ENCODE measurements at regions not wholly inside any gene's neighbourhood (a gene's known extent, or its start where the extent isn't known, plus 50 kb on each side); places are given as distances from the start of the nearest gene placed in this dataset.

DNA sequence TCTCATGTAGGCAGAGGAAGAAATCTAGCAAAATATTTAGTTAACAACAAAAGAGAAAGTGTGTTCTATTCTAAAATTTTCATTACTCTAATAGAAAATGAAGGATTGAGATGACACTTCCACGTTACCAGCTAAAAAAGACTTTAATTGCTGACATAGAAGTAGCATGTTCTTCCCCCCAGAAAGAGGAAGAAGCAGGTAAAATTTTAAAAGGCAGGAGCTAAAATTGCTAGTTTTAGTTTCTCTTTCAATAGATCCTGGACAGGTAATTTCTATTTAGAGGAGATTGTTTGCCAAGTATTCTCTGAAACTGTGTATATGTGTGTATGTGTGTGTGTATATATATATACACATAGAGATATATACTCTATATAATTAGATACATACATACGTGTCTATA, 248.1 kb upstream of the FMN2 start:
- no peak overlapping the region for H3K27ac ChIP-seq (ENCODE audit: low read depth, low read length)
- H3K27me3 ChIP-seq (ENCODE audit: low read length) = no peaks in the 10 kb centered on the region
- no peaks in the 10 kb centered on the region for H3F3A ChIP-seq (ENCODE audit: insufficient read depth)
- no peak overlapping the region for H2AFZ ChIP-seq (ENCODE audit: low read depth, low read length, severe bottlenecking)
- H3K4me2 ChIP-seq (ENCODE audit: low read depth, low read length, poor library complexity, severe bottlenecking) = no peak overlapping the region
- H4K20me1 ChIP-seq (ENCODE audit: low read depth, low read length) = no peaks in the 10 kb centered on the region
- TF ChIP-seq, protein P1, sequence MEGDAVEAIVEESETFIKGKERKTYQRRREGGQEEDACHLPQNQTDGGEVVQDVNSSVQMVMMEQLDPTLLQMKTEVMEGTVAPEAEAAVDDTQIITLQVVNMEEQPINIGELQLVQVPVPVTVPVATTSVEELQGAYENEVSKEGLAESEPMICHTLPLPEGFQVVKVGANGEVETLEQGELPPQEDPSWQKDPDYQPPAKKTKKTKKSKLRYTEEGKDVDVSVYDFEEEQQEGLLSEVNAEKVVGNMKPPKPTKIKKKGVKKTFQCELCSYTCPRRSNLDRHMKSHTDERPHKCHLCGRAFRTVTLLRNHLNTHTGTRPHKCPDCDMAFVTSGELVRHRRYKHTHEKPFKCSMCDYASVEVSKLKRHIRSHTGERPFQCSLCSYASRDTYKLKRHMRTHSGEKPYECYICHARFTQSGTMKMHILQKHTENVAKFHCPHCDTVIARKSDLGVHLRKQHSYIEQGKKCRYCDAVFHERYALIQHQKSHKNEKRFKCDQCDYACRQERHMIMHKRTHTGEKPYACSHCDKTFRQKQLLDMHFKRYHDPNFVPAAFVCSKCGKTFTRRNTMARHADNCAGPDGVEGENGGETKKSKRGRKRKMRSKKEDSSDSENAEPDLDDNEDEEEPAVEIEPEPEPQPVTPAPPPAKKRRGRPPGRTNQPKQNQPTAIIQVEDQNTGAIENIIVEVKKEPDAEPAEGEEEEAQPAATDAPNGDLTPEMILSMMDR (IDR thresholded peaks at IDR 0.05; ENCODE audit: insufficient read depth, low read length, poor library complexity, severe bottlenecking) = no peak
- no peak for TF ChIP-seq EZH2phosphoT487 (conservative IDR thresholded peaks at IDR 0.05; ENCODE audit: low read length)
- H3K4me3 ChIP-seq (ENCODE audit: insufficient read depth, low read length, poor library complexity, severe bottlenecking) = no peak overlapping the region
- H3K9me3 ChIP-seq (ENCODE audit: insufficient read depth, low read length) = no peaks in the 10 kb centered on the region
- no peaks in the 10 kb centered on the region for H3K36me3 ChIP-seq (ENCODE audit: low read length)
- no peak overlapping the region for H3K9ac ChIP-seq (ENCODE audit: low read length)
- H3K9me2 ChIP-seq (replicated peaks; ENCODE audit: insufficient read depth, low read length) = no peaks in the 10 kb centered on the region
- H3K79me2 ChIP-seq (ENCODE audit: insufficient read depth, low read length) = no peaks in the 10 kb centered on the region

DNA sequence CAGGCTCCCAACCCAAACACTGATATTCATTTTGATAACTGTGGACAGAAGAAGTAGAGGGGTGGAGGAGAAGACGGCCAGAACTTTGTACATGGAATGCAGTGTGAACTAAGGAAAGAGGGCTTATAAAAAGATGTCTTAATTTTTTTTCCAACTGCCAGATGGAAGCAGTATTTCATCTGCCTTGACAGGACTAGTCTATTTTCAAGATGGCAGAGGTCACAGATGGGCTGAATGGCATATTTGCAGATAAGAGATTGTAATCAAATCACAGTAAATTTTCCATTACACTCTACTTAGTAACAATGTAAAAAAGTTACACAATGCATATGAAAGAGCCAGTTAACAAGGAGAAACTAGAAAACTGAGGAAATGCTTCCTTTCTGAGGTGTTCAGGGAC, 246.8 kb upstream of the FMN2 start:
- H3K36me3 ChIP-seq (ENCODE audit: low read length) = no peaks in the 10 kb centered on the region
- no peaks in the 10 kb centered on the region for H3F3A ChIP-seq (ENCODE audit: insufficient read depth)
- TF ChIP-seq, protein P1 (IDR thresholded peaks at IDR 0.05; ENCODE audit: insufficient read depth, low read length, poor library complexity, severe bottlenecking) = no peak
- no peak for TF ChIP-seq EZH2phosphoT487 (conservative IDR thresholded peaks at IDR 0.05; ENCODE audit: low read length)
- no peaks in the 10 kb centered on the region for H3K79me2 ChIP-seq (ENCODE audit: insufficient read depth, low read length)
- H2AFZ ChIP-seq (ENCODE audit: low read depth, low read length, severe bottlenecking) = no peak overlapping the region
- H3K27ac ChIP-seq (ENCODE audit: low read depth, low read length) = no peak overlapping the region
- no peaks in the 10 kb centered on the region for H4K20me1 ChIP-seq (ENCODE audit: low read depth, low read length)
- no peaks in the 10 kb centered on the region for H3K9me2 ChIP-seq (replicated peaks; ENCODE audit: insufficient read depth, low read length)
- no peak overlapping the region for H3K9ac ChIP-seq (ENCODE audit: low read length)
- no peak overlapping the region for H3K4me3 ChIP-seq (ENCODE audit: insufficient read depth, low read length, poor library complexity, severe bottlenecking)
- H3K9me3 ChIP-seq (ENCODE audit: insufficient read depth, low read length) = no peaks in the 10 kb centered on the region
- no peak overlapping the region for H3K4me2 ChIP-seq (ENCODE audit: low read depth, low read length, poor library complexity, severe bottlenecking)
- no peaks in the 10 kb centered on the region for H3K27me3 ChIP-seq (ENCODE audit: low read length)

DNA sequence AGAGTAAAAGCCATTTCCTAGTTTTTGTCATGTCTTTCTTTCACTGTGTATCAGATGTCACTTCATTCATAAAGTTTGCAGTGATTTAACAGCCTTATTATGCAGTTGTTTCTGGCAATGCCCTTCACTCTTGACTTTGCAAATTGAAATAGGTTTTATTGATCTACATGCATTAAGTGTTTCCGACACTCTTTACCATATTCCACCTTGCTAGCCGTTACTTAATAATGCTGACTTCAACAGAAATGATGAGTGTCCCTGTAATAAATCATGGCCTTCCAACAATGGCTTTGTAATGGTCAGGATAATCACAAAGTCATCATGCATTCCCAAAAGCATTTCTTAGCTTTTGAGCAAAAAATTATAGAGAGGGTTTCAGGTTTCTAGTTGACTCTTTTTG, 236.8 kb upstream of the FMN2 start:
- Histone ChIP-seq H3K4me3 (ENCODE audit: insufficient read depth, low read length, poor library complexity, severe bottlenecking) (no peak overlapping the region), H3K79me2 (ENCODE audit: insufficient read depth, low read length) (no peaks in the 10 kb centered on the region), H3K9ac (ENCODE audit: low read length) (no peak overlapping the region), H3K27me3 (ENCODE audit: low read length) (no peaks in the 10 kb centered on the region), H4K20me1 (ENCODE audit: low read depth, low read length) (no peaks in the 10 kb centered on the region), H3F3A (ENCODE audit: insufficient read depth) (no peaks in the 10 kb centered on the region), H3K4me2 (ENCODE audit: low read depth, low read length, poor library complexity, severe bottlenecking) (no peak overlapping the region), H2AFZ (ENCODE audit: low read depth, low read length, severe bottlenecking) (no peak overlapping the region), H3K9me3 (ENCODE audit: insufficient read depth, low read length) (no peaks in the 10 kb centered on the region), H3K9me2 (replicated peaks; ENCODE audit: insufficient read depth, low read length) (no peaks in the 10 kb centered on the region), H3K36me3 (ENCODE audit: low read length) (no peaks in the 10 kb centered on the region), H3K27ac (ENCODE audit: low read depth, low read length) (no peak overlapping the region)
- TF ChIP-seq, protein P1 (IDR thresholded peaks at IDR 0.05; ENCODE audit: insufficient read depth, low read length, poor library complexity, severe bottlenecking) = no peak
- TF ChIP-seq EZH2phosphoT487 (conservative IDR thresholded peaks at IDR 0.05; ENCODE audit: low read length) = no peak
